ENCODE measurements at regions not wholly inside any gene's neighbourhood (a gene's known extent, or its start where the extent isn't known, plus 50 kb on each side); places are given as distances from the start of the nearest gene placed in this dataset.

DNA sequence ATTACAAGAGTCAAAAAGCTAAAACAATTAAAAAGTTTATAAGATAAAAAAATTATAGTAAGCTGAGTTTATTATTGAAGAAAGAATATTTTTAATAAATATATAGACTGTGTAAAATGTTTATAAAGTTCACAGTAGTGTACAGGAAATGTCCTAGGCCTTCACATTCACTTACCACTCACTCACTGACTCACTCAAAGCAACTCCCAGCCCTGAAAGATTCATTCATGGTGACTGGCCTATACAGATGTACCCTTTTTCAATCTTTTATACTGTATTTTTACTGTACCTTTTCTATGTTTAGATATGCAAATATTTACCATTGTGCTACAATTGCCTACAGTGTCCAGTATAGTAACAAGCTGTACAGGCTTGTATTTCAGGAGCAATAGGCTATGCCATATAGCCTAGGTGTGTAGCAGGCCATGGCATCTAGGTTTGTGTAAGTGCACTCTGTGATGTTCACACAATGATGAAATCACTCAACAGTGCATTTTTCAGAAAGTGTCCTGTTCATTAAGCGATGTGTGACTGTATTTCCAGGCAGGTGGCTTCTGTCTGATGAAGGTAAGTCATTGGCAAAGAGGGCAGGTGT, 130.2 kb downstream of the BTBD3 start:
- TF ChIP-seq, protein P1, sequence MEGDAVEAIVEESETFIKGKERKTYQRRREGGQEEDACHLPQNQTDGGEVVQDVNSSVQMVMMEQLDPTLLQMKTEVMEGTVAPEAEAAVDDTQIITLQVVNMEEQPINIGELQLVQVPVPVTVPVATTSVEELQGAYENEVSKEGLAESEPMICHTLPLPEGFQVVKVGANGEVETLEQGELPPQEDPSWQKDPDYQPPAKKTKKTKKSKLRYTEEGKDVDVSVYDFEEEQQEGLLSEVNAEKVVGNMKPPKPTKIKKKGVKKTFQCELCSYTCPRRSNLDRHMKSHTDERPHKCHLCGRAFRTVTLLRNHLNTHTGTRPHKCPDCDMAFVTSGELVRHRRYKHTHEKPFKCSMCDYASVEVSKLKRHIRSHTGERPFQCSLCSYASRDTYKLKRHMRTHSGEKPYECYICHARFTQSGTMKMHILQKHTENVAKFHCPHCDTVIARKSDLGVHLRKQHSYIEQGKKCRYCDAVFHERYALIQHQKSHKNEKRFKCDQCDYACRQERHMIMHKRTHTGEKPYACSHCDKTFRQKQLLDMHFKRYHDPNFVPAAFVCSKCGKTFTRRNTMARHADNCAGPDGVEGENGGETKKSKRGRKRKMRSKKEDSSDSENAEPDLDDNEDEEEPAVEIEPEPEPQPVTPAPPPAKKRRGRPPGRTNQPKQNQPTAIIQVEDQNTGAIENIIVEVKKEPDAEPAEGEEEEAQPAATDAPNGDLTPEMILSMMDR (IDR thresholded peaks at IDR 0.05): no peak
- TF ChIP-seq EZH2 (IDR thresholded peaks at IDR 0.05; ENCODE audit: borderline replicate concordance, insufficient read depth, low read depth, low read length, poor library complexity, severe bottlenecking): no peak

Data from B cell (primary cell).